Right lobe of liver (tissue), 6 donors: ENCODE measurements at regions not wholly inside any gene's neighbourhood (a gene's known extent, or its start where the extent isn't known, plus 50 kb on each side); places are given as distances from the start of the nearest gene placed in this dataset.

Source experiments
- ATAC-seq, 4 donors: fragments of 200-7000 bp; cut with Tn5 transposase; one replicate each; pipeline ENCODE4 v1.9.1; 2020; ENCODE audit warnings: mild to moderate bottlenecking in 4 of 4, moderate library complexity in 4 of 4
- DNase-seq, 3 donors: peaks; one replicate each; pipeline ENCODE4 v3.0.0-alpha.2; 2020
- H3K27ac ChIP-seq, 3 donors: fragments of 200-600 bp; one replicate each; pipeline ENCODE4 v1.8.0; 2022
- H3K27me3 ChIP-seq, 2 donors: fragments of 200-600 bp; one replicate each; pipeline ENCODE4 v1.8.0; 2022
- H3K36me3 ChIP-seq, 4 donors: fragments of 200-600 bp; sonication (generic) in 1 of 4; one replicate each; pipeline versions ENCODE4 v1.5.1 to v1.8.0; 2017 to 2022; ENCODE audit warnings: control low read depth in 1 of 4
- H3K4me1 ChIP-seq, 4 donors: fragments of 200-600 bp; sonication (generic) in 1 of 4; one replicate each; pipeline versions ENCODE4 v1.5.1 to v1.8.0; 2017 to 2022; ENCODE audit warnings: control low read depth in 1 of 4
- H3K4me3 ChIP-seq, 3 donors: fragments of 200-600 bp; one replicate each; pipeline ENCODE4 v1.8.0; 2022
- H3K9me3 ChIP-seq, 4 donors: fragments of 200-600 bp; sonication (generic) in 1 of 4; one replicate each; pipeline versions ENCODE4 v1.5.1 to v1.8.0; 2017 to 2022; ENCODE audit warnings: control low read depth in 1 of 4
- POLR2A ChIP-seq: fragments of 450-650 bp; IDR thresholded peaks from one replicate; pipeline ENCODE4 v1.6.1; 2017; ENCODE audit warnings: antibody characterized with exemption, mild to moderate bottlenecking
- WGBS: methylation state at CpG from one replicate; pipeline ENCODE4 v1.1.6; 2018; ENCODE audit warnings: low coverage, low lambda C conversion rate; ENCODE audit not compliant: insufficient coverage; ENCODE audit errors: missing lambda C conversion rate; 5-methylcytosine and 5-hydroxymethylcytosine counted together
- intact Hi-C, 2 donors: fragments of 100-400 bp; cut with DNase I; formaldehyde crosslinking; loops; one replicate each; pipeline versions ENCODE4 v1.11.2 to v1.14.1; 2022
- TF ChIP-seq, protein P1 (sequence below), 4 donors: fragments of 200-600 bp in 3 of 4; fragments of 450-650 bp in 1 of 4; IDR thresholded peaks; one replicate each; pipeline versions ENCODE4 v1.5.1 to v1.8.0; 2016 to 2022; ENCODE audit warnings: antibody characterized with exemption in 4 of 4, mild to moderate bottlenecking in 2 of 4
- donor health status: DM: no; HTN: yes; CAD: no.
- donor health status: DM: no; HTN: no; CAD: no.
- donor health status: DM: no; HTN: no; CAD: no.
- donor health status: DM: no; HTN: yes; CAD: no.
- donor health status: DM: no; HTN: yes; CAD: no.

DNA sequence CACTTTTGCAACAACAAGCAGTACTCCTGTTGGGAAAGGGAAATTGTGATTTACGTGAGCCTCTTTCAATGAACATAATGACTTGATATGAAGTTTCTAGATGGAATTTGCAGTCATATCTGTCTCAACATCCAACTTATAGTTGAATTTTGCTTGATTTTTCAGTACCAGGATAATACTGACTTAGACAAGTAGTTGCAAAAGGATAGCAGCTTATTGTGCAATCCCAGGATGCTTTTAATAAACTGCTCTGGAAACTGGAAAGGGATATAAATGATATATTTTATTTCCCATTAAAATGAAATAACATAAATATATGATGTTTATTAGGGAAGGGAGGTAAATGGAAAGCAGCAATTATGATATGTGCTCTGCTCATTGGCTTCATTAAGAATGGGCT, 174.4 kb upstream of the RGMB start:
- Histone ChIP-seq H3K27ac (no peak overlapping the region), H3K4me1 (no peaks in the 10 kb centered on the region), H3K27me3 (no peaks in the 10 kb centered on the region), H3K9me3 (no peaks in the 10 kb centered on the region), H3K36me3 (no peaks in the 10 kb centered on the region), H3K4me3 (no peak overlapping the region)
- intact Hi-C loops: no loop called here
- DNase-seq: no peak
- 75% methylated on average over 1 of the region's 1 CpG for WGBS
- TF ChIP-seq, protein P1, sequence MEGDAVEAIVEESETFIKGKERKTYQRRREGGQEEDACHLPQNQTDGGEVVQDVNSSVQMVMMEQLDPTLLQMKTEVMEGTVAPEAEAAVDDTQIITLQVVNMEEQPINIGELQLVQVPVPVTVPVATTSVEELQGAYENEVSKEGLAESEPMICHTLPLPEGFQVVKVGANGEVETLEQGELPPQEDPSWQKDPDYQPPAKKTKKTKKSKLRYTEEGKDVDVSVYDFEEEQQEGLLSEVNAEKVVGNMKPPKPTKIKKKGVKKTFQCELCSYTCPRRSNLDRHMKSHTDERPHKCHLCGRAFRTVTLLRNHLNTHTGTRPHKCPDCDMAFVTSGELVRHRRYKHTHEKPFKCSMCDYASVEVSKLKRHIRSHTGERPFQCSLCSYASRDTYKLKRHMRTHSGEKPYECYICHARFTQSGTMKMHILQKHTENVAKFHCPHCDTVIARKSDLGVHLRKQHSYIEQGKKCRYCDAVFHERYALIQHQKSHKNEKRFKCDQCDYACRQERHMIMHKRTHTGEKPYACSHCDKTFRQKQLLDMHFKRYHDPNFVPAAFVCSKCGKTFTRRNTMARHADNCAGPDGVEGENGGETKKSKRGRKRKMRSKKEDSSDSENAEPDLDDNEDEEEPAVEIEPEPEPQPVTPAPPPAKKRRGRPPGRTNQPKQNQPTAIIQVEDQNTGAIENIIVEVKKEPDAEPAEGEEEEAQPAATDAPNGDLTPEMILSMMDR (IDR thresholded peaks at IDR 0.05): no peak
- TF ChIP-seq POLR2A: no peak
- no peak for ATAC-seq

GRCh38 chr5:98602534-98603112, 170.8 kb upstream of the RGMB start:
- ATAC-seq: no peak
- no peak for DNase-seq
- Histone ChIP-seq H3K36me3 (no peaks in the 10 kb centered on the region), H3K4me3 (no peak overlapping the region), H3K9me3 (no peaks in the 10 kb centered on the region), H3K27ac (no peak overlapping the region), H3K27me3 (no peaks in the 10 kb centered on the region), H3K4me1 (no peaks in the 10 kb centered on the region)
- intact Hi-C loops: no loop called here
- TF ChIP-seq POLR2A: no peak
- TF ChIP-seq, protein P1 (IDR thresholded peaks at IDR 0.05): no peak

DNA sequence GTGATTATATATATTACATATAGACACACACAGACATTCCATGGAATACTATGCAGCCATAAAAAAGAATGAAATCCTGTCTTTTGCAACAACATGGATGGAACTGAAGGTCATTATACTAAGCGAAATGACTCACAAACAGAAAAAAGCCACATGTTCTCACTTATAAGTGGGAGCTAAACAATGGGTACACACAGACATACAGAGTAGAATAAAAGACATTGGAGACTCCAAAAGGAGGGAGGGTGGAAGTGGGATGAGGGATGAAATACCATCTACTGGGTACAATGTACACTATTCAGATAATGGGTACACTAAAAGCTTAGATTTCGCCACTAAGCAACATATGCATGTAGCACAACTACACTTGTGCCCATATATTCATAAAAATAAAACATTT, 170.0 kb upstream of the RGMB start:
- Histone ChIP-seq H3K4me1 (no peaks in the 10 kb centered on the region), H3K27me3 (no peaks in the 10 kb centered on the region), H3K9me3 (no peaks in the 10 kb centered on the region), H3K27ac (no peak overlapping the region), H3K4me3 (no peak overlapping the region), H3K36me3 (no peaks in the 10 kb centered on the region)
- ATAC-seq: no peak
- no peak for TF ChIP-seq POLR2A
- TF ChIP-seq, protein P1 (IDR thresholded peaks at IDR 0.05): no peak
- no peak for DNase-seq
- intact Hi-C loops: no loop called here
- WGBS: 45% methylated on average over 2 of the region's 2 CpGs

GRCh38 chr5:98604301-98604700, 169.2 kb upstream of the RGMB start:
- Histone ChIP-seq H3K36me3 (no peaks in the 10 kb centered on the region), H3K9me3 (no peaks in the 10 kb centered on the region), H3K27ac (no peak overlapping the region), H3K4me1 (no peaks in the 10 kb centered on the region), H3K4me3 (no peak overlapping the region), H3K27me3 (no peaks in the 10 kb centered on the region)
- ATAC-seq: no peak
- intact Hi-C loops: no loop called here
- 20% methylated on average over 1 of the region's 1 CpG for WGBS
- DNase-seq: no peak
- TF ChIP-seq, protein P1 (IDR thresholded peaks at IDR 0.05): no peak
- no peak for TF ChIP-seq POLR2A
